ENCODE measurements at regions not wholly inside any gene's neighbourhood (a gene's known extent, or its start where the extent isn't known, plus 50 kb on each side); places are given as distances from the start of the nearest gene placed in this dataset.

DNA sequence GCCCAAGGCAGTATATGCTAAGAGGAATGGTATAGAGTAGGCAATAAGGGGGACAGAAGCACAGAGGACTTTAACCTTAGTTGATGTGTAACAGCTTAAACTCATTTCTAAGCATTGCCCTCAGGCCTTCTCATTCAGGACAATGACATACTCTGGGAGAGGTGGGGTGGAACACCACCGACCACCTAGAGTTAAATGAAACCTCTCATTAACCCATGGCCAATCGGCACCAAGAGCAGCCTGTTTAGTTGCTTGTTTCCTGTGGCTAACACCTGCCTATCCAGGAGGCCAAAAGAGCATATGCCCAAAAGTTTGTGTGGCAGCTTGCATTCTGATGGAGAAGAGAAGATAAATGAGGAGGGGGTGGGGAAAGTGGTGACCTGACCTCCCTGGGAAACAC is 50.0 kb downstream of the PABIR2 start:
- DNase-seq (ENCODE audit: extremely low read depth, low read depth), result no peak
- TF ChIP-seq, protein P1, sequence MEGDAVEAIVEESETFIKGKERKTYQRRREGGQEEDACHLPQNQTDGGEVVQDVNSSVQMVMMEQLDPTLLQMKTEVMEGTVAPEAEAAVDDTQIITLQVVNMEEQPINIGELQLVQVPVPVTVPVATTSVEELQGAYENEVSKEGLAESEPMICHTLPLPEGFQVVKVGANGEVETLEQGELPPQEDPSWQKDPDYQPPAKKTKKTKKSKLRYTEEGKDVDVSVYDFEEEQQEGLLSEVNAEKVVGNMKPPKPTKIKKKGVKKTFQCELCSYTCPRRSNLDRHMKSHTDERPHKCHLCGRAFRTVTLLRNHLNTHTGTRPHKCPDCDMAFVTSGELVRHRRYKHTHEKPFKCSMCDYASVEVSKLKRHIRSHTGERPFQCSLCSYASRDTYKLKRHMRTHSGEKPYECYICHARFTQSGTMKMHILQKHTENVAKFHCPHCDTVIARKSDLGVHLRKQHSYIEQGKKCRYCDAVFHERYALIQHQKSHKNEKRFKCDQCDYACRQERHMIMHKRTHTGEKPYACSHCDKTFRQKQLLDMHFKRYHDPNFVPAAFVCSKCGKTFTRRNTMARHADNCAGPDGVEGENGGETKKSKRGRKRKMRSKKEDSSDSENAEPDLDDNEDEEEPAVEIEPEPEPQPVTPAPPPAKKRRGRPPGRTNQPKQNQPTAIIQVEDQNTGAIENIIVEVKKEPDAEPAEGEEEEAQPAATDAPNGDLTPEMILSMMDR (IDR thresholded peaks at IDR 0.05; ENCODE audit: low read depth, low read length, missing control alignments), result no peak
- no peak overlapping the region for H3K4me3 ChIP-seq (replicated peaks; ENCODE audit: low read depth, low read length)

DNA sequence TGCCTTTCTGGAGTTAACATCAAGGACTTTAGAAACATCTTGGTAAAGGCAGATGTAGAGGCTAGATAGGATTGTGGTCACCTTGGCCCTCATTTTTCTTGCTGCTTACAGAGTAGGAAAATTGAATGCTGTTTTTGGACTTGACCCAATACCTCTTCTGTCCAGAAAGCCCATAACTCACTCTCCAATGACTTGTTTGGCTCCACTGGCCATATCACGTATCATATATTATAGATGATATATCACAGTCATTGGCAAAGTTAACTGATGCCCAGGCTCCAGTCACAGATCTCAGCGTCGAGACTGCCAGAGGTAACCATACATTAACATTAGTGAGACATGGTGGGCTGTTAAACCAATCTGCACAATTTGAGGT is 50.6 kb downstream of the PABIR2 start:
- TF ChIP-seq, protein P1 (IDR thresholded peaks at IDR 0.05; ENCODE audit: low read depth, low read length, missing control alignments), result no peak
- no peak for DNase-seq (ENCODE audit: extremely low read depth, low read depth)
- no peak overlapping the region for H3K4me3 ChIP-seq (replicated peaks; ENCODE audit: low read depth, low read length)

DNA sequence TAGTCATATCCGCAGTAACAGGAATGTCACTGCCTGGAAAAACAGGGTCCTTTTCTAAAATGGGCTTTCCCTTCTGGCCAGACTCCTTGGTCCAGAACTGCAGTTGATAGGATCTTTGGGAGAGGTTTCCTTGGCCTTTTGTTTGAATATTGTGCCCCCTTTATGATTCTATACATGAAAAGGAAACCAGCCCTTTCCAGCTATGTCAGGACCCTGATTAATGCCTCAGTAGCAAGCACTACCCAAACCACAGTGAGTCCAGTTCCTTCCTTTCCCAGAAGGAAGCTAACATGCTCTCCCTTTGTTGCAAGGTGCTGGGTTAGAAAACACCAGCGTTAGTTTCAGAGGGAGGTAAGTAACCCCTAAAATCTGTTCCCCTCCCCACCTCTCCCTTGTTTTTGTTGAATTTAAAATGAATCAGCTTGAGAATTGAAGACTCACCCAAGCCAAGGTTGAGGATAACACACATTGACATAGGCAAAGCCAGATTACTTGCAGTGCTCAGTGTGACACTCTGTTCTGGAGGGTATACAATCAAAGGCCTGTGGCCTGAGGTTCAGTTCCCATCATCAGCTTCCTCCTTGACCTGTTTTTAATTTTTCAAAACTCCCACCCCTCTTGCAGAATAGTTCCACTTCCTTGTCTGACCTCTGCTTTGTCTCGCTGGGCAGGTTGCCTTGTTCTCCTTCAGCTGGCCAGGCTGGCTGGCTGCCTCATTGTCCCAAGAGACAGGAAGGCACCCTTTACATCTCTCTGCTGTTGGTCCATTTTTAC is 51.2 kb downstream of the PABIR2 start:
- TF ChIP-seq, protein P1 (IDR thresholded peaks at IDR 0.05; ENCODE audit: low read depth, low read length, missing control alignments), result no peak
- DNase-seq (ENCODE audit: extremely low read depth, low read depth), result no peak
- no peak overlapping the region for H3K4me3 ChIP-seq (replicated peaks; ENCODE audit: low read depth, low read length)

DNA sequence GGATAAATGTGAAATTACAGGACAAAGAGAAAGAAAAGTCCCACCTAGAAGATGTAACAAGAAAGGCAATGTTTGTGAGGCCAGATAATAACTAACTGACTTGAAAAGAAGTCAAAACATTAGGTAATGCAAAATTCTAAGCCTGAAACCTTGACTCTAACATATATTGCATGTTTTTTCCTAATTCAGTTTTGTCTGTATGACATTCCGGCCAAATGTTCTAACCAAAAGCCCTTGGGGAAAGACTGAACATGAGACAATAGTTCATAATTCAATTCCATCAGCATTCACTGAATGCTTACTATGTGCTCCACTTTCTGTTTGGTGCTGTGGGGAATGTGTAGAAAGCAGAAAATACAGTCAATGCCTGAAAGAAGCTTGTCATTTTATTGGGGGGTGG is 53.9 kb downstream of the PABIR2 start:
- DNase-seq (ENCODE audit: extremely low read depth, low read depth), result no peak
- no peak overlapping the region for H3K4me3 ChIP-seq (replicated peaks; ENCODE audit: low read depth, low read length)
- TF ChIP-seq, protein P1 (IDR thresholded peaks at IDR 0.05; ENCODE audit: low read depth, low read length, missing control alignments), result no peak

DNA sequence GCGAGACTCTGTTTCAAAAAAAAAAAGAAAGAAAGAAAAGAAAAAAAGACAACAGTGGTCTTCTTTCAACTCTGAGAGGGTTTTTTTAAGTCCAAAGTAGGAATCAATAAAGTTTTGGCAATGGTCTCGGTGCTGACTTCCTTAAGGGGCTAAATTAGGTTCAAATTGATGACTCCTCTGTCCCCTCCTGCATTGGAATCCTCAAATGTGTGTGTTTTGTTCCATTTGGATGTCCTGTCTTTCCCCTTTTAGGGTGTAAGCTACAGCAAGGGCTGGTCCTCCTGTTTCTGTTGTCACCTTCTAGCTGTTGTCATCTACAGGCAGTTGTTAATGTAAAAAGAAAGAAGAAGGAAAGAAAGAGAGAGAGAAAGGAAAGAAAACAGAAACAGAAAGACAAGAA is 54.4 kb downstream of the PABIR2 start:
- TF ChIP-seq, protein P1 (IDR thresholded peaks at IDR 0.05; ENCODE audit: low read depth, low read length, missing control alignments), result no peak
- no peak for DNase-seq (ENCODE audit: extremely low read depth, low read depth)
- no peak overlapping the region for H3K4me3 ChIP-seq (replicated peaks; ENCODE audit: low read depth, low read length)

DNA sequence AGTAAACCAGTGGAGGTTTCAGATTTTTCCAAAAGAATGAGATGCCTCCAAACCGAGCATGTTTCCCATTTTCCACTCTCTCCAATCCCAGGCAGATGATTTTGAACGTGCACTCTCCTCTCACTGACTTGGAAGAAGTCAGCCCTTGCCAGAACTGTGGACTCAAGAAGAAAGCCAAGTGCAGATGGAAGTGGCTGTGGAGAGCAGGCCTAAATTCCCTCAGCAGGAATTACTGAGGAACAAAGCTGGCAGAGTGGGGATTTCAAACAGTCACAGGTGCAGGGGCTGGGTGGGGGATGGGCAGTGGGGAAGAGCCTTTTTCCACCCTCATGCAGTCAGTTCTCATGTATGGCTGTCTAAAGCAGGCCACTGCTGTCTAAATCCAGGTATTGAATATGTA is 55.3 kb downstream of the PABIR2 start:
- H3K4me3 ChIP-seq (replicated peaks; ENCODE audit: low read depth, low read length), result no peak overlapping the region
- TF ChIP-seq, protein P1 (IDR thresholded peaks at IDR 0.05; ENCODE audit: low read depth, low read length, missing control alignments), result no peak
- DNase-seq (ENCODE audit: extremely low read depth, low read depth), result no peak

Data from HFF-Myc (cell line).